Immature natural killer cell (primary cell): ENCODE measurements at regions not wholly inside any gene's neighbourhood (a gene's known extent, or its start where the extent isn't known, plus 50 kb on each side); places are given as distances from the start of the nearest gene placed in this dataset.

Experiments
- DNase-seq, 3 donors: peaks; one replicate each; pipeline ENCODE4 v3.0.0; 2022; ENCODE audit warnings: mixed read lengths in 1 of 3
- H3K27ac Mint-ChIP-seq, 6 donors: one replicate each; pipeline ENCODE4 v1.8.0; 2020; ENCODE audit warnings: mixed read lengths in 6 of 6, mild to moderate bottlenecking in 5 of 6, inconsistent platforms in 4 of 6, moderate library complexity in 3 of 6
- H3K27me3 Mint-ChIP-seq, 3 donors: one replicate each; pipeline ENCODE4 v1.8.0; 2020 to 2021; ENCODE audit warnings: low read depth in 3 of 3, mild to moderate bottlenecking in 3 of 3, mixed read lengths in 3 of 3, moderate library complexity in 3 of 3, inconsistent platforms in 1 of 3
- H3K36me3 Mint-ChIP-seq, 3 donors: one replicate each; pipeline ENCODE4 v1.8.0; 2020; ENCODE audit warnings: mixed read lengths in 3 of 3, inconsistent platforms in 2 of 3, mild to moderate bottlenecking in 2 of 3
- H3K4me1 Mint-ChIP-seq, 2 donors: one replicate each; pipeline ENCODE4 v1.8.0; 2020; ENCODE audit warnings: inconsistent platforms in 2 of 2, mild to moderate bottlenecking in 2 of 2, mixed read lengths in 2 of 2, moderate library complexity in 1 of 2
- H3K4me3 Mint-ChIP-seq, 5 donors: one replicate each; pipeline ENCODE4 v1.8.0; 2020; ENCODE audit warnings: mild to moderate bottlenecking in 5 of 5, mixed read lengths in 5 of 5, inconsistent platforms in 3 of 5, moderate library complexity in 3 of 5
- H3K9me3 Mint-ChIP-seq, 6 donors: one replicate each; pipeline ENCODE4 v1.8.0; 2020; ENCODE audit warnings: mild to moderate bottlenecking in 6 of 6, mixed read lengths in 6 of 6, inconsistent platforms in 4 of 6, moderate library complexity in 3 of 6

DNA sequence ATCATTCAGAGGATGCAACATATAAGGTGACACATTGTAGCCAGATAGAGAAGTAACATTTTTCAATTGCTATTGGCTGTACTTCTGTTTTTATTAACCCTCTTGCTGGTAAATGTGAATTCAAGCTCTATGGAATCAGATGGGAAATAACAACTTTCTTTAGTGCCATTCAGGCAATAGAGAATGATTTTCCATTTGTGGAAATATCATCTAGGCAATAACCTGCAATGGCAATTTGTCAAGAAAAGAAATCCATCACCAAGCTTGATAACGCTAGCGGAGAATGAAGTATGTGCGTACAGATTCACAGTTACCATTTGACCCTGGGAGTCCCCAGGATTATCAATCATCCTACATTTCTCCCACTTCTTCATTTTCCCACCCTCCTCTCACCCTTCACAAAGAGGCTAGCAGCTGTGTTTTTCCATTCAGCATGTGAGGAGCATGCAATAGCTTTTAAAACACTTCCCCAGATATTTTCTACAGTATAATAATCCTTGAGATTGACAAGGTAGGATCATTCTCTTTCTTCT lies 569.7 kb upstream of the KLF12 start:
- Mint-ChIP-seq H3K4me1 (no peaks in the 10 kb centered on the region), H3K9me3 (peaks cover 0 to 2% (median 0%) of the 10 kb centered on the region in 6 donors), H3K27me3 (peaks cover 2 to 4% (median 4%) of the 10 kb centered on the region in 3 donors), H3K36me3 (peaks cover 0 to 4% (median 0%) of the 10 kb centered on the region in 3 donors), H3K27ac (no peak overlapping the region), H3K4me3 (no peak overlapping the region)
- DNase-seq = no peak

DNA sequence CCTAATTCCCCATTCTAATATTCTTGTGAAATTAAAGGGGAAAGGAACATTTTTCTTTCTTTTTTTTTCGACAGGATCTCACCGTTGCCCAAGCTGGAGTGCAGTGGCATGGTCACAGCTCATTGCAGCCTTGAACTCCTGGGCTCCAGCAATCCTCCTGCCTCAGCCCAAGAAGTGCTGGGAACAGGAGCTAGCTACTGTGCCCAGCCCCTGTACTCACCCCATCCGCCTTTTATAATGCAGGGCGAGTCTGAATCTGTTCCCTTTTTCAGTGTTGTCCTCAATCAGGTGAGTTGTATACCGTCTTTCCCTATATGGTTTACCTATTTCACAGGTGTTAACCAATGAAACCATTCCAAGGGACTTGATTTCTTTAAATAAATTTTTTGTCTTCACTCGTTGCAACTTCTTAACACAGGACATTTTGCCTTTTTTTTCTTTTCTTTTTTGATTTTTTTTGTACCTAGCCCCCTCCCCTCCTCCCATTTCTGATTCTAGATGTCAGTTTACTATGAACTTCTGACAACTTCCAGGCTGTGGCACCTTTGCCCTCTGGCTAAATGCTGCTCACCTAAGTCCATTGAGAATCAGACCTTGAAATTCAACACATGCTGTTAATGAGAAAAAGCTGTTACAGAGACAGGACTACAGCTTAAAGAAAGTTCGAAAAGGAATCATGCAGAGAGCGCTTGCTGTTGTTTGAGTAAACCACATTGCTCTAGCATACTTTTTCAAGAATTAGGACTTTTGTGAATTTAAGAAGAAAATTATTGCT lies 562.1 kb upstream of the KLF12 start:
- Mint-ChIP-seq H3K27ac (no peak overlapping the region), H3K4me1 (no peaks in the 10 kb centered on the region), H3K9me3 (no peaks in the 10 kb centered on the region), H3K36me3 (no peaks in the 10 kb centered on the region), H3K27me3 (peaks cover 0 to 5% (median 2%) of the 10 kb centered on the region in 3 donors), H3K4me3 (no peak overlapping the region)
- DNase-seq = no peak

DNA sequence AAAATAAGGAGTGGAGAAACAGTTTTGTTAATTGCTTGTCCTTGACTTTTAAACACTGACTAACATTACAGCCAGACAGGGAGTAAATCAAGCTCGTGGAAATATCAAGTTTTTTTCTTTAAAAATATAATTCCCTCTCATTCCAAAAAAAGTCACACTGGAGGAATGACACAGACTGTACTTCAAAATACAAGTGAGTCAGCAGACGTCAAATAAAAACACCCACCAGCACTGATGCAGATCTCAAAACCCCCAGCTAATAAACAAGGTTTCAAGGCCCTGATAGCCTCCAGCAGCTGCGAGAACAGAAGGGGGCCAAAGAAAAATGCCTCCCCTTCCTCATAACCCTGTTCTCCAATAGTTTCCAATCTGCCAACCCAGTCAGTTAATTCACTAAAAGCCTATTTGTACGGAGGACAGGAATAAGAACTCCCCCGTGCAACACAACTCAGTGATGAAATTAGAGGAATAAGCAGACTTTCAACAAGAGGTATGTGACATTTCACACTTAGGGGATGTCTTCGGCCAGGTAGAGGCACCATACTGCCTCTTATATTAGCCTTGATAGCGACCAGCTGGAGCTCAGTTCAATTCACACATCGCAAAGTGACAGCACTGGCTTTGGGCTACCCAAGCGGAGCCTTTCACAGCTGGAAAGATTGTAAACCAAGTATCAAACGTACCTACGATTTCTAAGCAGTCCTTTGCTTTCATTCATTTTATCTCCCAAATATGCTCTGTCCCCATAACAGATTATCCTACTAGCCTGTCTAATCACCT lies 561.0 kb upstream of the KLF12 start:
- Mint-ChIP-seq H3K4me1 (no peaks in the 10 kb centered on the region), H3K36me3 (no peaks in the 10 kb centered on the region), H3K27me3 (peaks cover 0 to 3% (median 2%) of the 10 kb centered on the region in 3 donors), H3K9me3 (no peaks in the 10 kb centered on the region), H3K4me3 (no peak overlapping the region), H3K27ac (no peak overlapping the region)
- no peak for DNase-seq

- no peaks in the 10 kb centered on the region for H3K4me1 Mint-ChIP-seq
- no peaks in the 10 kb centered on the region for H3K27me3 Mint-ChIP-seq
- no peak overlapping the region for H3K4me3 Mint-ChIP-seq
- H3K36me3 Mint-ChIP-seq = no peaks in the 10 kb centered on the region
- no peak for DNase-seq
- H3K27ac Mint-ChIP-seq = no peak overlapping the region
- no peaks in the 10 kb centered on the region for H3K9me3 Mint-ChIP-seq
Measured at GRCh38 chr13:74687442-74688182, 553.4 kb upstream of the KLF12 start.

DNA sequence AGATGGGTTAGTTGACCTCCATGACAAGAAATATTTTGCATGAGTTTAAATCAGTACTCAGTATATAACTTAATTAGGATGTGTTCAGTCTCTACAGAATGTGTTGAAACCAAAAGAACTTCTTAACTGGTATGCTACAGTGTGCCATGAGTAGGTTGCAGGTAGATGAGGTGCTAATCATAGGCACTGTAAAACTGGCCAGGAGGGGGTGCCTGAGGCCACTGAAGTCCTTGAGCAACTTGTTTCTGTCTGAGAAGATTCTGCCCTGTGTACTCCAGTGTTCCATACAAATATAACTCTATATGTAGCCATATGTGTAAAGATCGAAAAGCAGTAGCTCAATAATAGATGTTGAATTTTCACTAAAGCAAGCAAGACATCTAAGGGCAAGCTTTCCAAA lies 549.2 kb upstream of the KLF12 start:
- Mint-ChIP-seq H3K27ac (no peak overlapping the region), H3K4me1 (no peaks in the 10 kb centered on the region), H3K4me3 (no peak overlapping the region), H3K36me3 (no peaks in the 10 kb centered on the region), H3K9me3 (peaks cover 0 to 2% (median 0%) of the 10 kb centered on the region in 6 donors), H3K27me3 (peaks cover 0 to 2% (median 0%) of the 10 kb centered on the region in 3 donors)
- DNase-seq = peak in 1 of 3 donors; percentile 6

DNA sequence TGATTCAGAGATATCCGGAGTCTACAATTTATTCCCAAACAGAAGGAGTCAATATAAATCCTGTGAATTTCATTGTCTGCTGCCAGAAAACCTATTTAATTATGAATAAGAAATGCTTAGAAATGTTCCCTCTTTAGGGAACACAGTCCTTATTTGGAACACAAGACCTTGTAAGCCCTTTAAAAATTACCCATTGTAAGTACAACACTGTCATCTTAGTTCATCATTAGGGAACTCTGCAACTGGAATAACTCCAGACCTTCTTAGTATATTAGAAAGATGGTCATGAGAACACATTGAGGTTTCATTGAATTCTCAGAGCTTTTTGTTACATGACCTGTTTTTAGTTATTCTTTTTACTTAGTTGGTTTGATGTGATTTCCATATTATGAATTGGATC lies 548.5 kb upstream of the KLF12 start:
- no peak for DNase-seq
- no peak overlapping the region for H3K27ac Mint-ChIP-seq
- H3K4me3 Mint-ChIP-seq = no peak overlapping the region
- H3K9me3 Mint-ChIP-seq = peaks cover 0 to 2% (median 0%) of the 10 kb centered on the region in 6 donors
- no peaks in the 10 kb centered on the region for H3K36me3 Mint-ChIP-seq
- H3K27me3 Mint-ChIP-seq = peaks cover 0 to 2% (median 0%) of the 10 kb centered on the region in 3 donors
- no peaks in the 10 kb centered on the region for H3K4me1 Mint-ChIP-seq

DNA sequence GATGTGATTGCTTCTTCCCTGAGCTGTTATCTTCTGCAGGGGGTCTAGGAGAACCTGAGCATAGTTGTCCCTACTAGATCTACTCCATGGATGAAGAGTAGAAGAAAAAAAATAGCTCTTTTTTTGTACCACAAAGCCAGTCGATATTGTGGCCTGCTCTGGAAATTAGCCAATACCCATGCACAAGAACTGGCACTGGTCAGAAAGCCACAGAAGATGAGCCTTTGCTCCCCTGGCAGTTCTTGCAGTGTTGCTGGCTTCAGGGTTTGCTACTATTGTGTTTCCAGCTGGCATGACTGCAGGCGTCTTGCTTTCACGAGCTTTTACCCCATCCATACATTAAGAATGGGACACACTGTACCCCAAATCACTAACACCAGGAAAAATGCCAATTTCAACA lies 547.7 kb upstream of the KLF12 start:
- peaks cover 0 to 2% (median 0%) of the 10 kb centered on the region in 6 donors for H3K9me3 Mint-ChIP-seq
- H3K36me3 Mint-ChIP-seq = no peaks in the 10 kb centered on the region
- no peak overlapping the region for H3K27ac Mint-ChIP-seq
- H3K4me3 Mint-ChIP-seq = no peak overlapping the region
- no peak for DNase-seq
- no peaks in the 10 kb centered on the region for H3K4me1 Mint-ChIP-seq
- H3K27me3 Mint-ChIP-seq = peaks cover 0 to 2% (median 0%) of the 10 kb centered on the region in 3 donors

- peaks cover 0 to 2% (median 0%) of the 10 kb centered on the region in 6 donors for H3K9me3 Mint-ChIP-seq
- H3K27ac Mint-ChIP-seq = no peak overlapping the region
- peaks cover 0 to 2% (median 0%) of the 10 kb centered on the region in 3 donors for H3K27me3 Mint-ChIP-seq
- H3K4me3 Mint-ChIP-seq = no peak overlapping the region
- DNase-seq = no peak
- H3K36me3 Mint-ChIP-seq = no peaks in the 10 kb centered on the region
- no peaks in the 10 kb centered on the region for H3K4me1 Mint-ChIP-seq
Measured at GRCh38 chr13:74678308-74678965, 544.2 kb upstream of the KLF12 start.

GRCh38 chr13:74675972-74676371 lies 541.8 kb upstream of the KLF12 start:
- Mint-ChIP-seq H3K36me3 (no peaks in the 10 kb centered on the region), H3K4me1 (no peaks in the 10 kb centered on the region), H3K9me3 (peaks cover 0 to 2% (median 0%) of the 10 kb centered on the region in 6 donors), H3K27me3 (peaks cover 0 to 2% (median 0%) of the 10 kb centered on the region in 3 donors), H3K27ac (no peak overlapping the region), H3K4me3 (no peak overlapping the region)
- DNase-seq = no peak

DNA sequence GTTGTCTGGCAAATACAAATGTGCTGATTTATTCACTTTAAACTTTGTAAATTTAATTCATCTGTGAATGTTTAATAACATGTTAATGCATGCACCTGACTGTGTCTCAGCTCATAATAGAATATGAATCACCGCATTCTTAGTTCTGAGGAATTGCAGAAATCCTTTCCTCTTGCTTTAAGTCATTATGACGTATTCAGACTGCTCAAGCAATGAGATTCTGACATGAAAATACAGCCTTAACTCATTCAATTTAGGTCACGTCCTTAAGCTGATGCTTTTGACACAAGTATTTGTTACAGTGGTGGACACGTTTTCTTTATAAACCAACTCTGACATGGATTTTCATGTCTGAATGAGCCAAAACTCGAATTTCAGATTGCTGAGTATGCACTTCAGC lies 541.0 kb upstream of the KLF12 start:
- Mint-ChIP-seq H3K36me3 (no peaks in the 10 kb centered on the region), H3K4me1 (no peaks in the 10 kb centered on the region), H3K27ac (no peak overlapping the region), H3K4me3 (no peak overlapping the region), H3K9me3 (no peaks in the 10 kb centered on the region), H3K27me3 (no peaks in the 10 kb centered on the region)
- DNase-seq = no peak

GRCh38 chr13:74674720-74675119 lies 540.5 kb upstream of the KLF12 start:
- Mint-ChIP-seq H3K9me3 (no peaks in the 10 kb centered on the region), H3K36me3 (no peaks in the 10 kb centered on the region), H3K4me3 (no peak overlapping the region), H3K4me1 (no peaks in the 10 kb centered on the region), H3K27me3 (no peaks in the 10 kb centered on the region), H3K27ac (no peak overlapping the region)
- no peak for DNase-seq

DNA sequence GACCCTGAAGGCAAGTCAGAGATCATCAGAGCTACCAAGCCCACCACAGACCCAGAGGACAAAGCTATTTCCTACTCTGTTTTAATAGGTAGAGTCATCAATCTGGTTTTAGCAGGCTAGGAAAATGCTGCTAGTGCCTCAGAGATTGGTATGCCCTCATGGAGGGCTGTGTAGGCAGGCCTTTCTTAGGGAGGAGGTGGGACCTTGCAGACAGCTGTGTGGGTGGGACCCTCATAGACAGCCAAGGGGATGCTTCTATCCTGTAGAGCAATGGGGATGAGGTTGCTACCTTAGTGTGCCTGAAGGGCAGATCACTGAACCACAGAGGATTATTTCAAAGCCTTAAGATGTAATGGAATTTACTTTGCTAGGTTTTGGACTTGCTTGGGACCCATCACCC lies 534.9 kb upstream of the KLF12 start:
- H3K36me3 Mint-ChIP-seq = no peaks in the 10 kb centered on the region
- no peak overlapping the region for H3K4me3 Mint-ChIP-seq
- peaks cover 0 to 3% (median 0%) of the 10 kb centered on the region in 6 donors for H3K9me3 Mint-ChIP-seq
- no peaks in the 10 kb centered on the region for H3K4me1 Mint-ChIP-seq
- peaks cover 0 to 3% (median under 1%) of the 10 kb centered on the region in 3 donors for H3K27me3 Mint-ChIP-seq
- no peak for DNase-seq
- no peak overlapping the region for H3K27ac Mint-ChIP-seq

- no peaks in the 10 kb centered on the region for H3K36me3 Mint-ChIP-seq
- DNase-seq = no peak
- H3K9me3 Mint-ChIP-seq = peaks cover 0 to 3% (median 0%) of the 10 kb centered on the region in 6 donors
- no peak overlapping the region for H3K27ac Mint-ChIP-seq
- H3K27me3 Mint-ChIP-seq = peaks cover 0 to 3% (median 3%) of the 10 kb centered on the region in 3 donors
- H3K4me3 Mint-ChIP-seq = no peak overlapping the region
- no peaks in the 10 kb centered on the region for H3K4me1 Mint-ChIP-seq
Measured at GRCh38 chr13:74667656-74668203, 533.5 kb upstream of the KLF12 start.
